HepG2 (cell line): ENCODE measurements at regions not wholly inside any gene's neighbourhood (a gene's known extent, or its start where the extent isn't known, plus 50 kb on each side); places are given as distances from the start of the nearest gene placed in this dataset.
A peak's percentile ranks its signal among the peaks of the same experiment; 100 is the strongest.

Source experiments
- ATAC-seq: fragments of 200-7000 bp; cut with Tn5 transposase; 3 replicates; pipeline ENCODE4 v1.9.1; 2020; ENCODE audit warnings: mild to moderate bottlenecking, moderate library complexity
- BruUV-seq: library from RNA; stranded (reverse); fragments of 400-500 nt; replicated peaks from 2 replicates; lab custom pipeline; 2021; lab: Mats Ljungman, UMichigan
- CTCF ChIA-PET: fragments of 300-600 bp; formaldehyde crosslinking; extraction: SDS; loops from one replicate; lab custom pipeline; 2021; ENCODE audit warnings: low total read pairs, inconsistent platforms, low intra/inter-chr PET ratio; lab: Yijun Ruan, JAX
- POLR2A ChIA-PET: fragments of 350-600 bp; sonication (Branson Sonifier 250); formaldehyde crosslinking; loops from one replicate; lab custom pipeline; 2020; ENCODE audit warnings: antibody characterized with exemption, inconsistent platforms; lab: Yijun Ruan, JAX
- DNase-seq: peaks from one replicate; pipeline ENCODE4 v3.0.0-alpha.2; 2015; ENCODE audit warnings: low spot score
- FAIRE-seq: peaks from 3 replicates; lab custom pipeline; 2011; peaks lifted over from hg19 to GRCh38; lab: Jason Lieb, UNC
- H2AFZ ChIP-seq: one replicate; pipeline ENCODE4 v1.6.1; 2011; ENCODE audit warnings: low read length, inconsistent platforms
- H3K27ac ChIP-seq: fragments of 300-600 bp; 3 replicates; pipeline ENCODE4 v1.8.0; 2011; ENCODE audit warnings: mixed run types, mild to moderate bottlenecking, mixed read lengths, low read length, inconsistent platforms; ENCODE audit not compliant: insufficient read depth; ENCODE audit errors: extremely low read length
- H3K27me3 ChIP-seq, 2 experiments: fragments of 200-600 bp in 1 of 2; 2 replicates in 1 of 2; 3 replicates in 1 of 2; pipeline versions ENCODE4 v1.6.0 to v1.8.0; 2011; ENCODE audit warnings: low read length in 2 of 2, mild to moderate bottlenecking in 2 of 2, moderate library complexity in 2 of 2, inconsistent platforms in 1 of 2; ENCODE audit not compliant: insufficient read depth in 2 of 2, control insufficient read depth in 1 of 2
- H3K36me3 ChIP-seq, 2 experiments: fragments of 200-600 bp in 1 of 2; replicated peaks in 1 of 2; 2 replicates in 1 of 2; 3 replicates in 1 of 2; pipeline versions ENCODE4 v1.5.1 to v1.8.0; 2011; ENCODE audit warnings: low read length in 2 of 2, inconsistent platforms in 1 of 2; ENCODE audit not compliant: insufficient read depth in 2 of 2, control insufficient read depth in 1 of 2
- H3K4me1 ChIP-seq: 2 replicates; pipeline ENCODE4 v1.5.1; 2012; ENCODE audit warnings: low read length, inconsistent platforms; ENCODE audit not compliant: insufficient read depth
- H3K4me2 ChIP-seq: 2 replicates; pipeline ENCODE4 v1.6.0; 2011; ENCODE audit warnings: low read depth, low read length, inconsistent platforms
- H3K4me3 ChIP-seq, 3 experiments: fragments of 200-600 bp in 1 of 3; sonication (generic), shearing (Covaris generic) in 1 of 3; replicated peaks in 1 of 3; 2 replicates each; pipeline ENCODE4 v1.5.1; 2011 to 2016; ENCODE audit warnings: low read length in 3 of 3, inconsistent platforms in 2 of 3, low read depth in 2 of 3, mild to moderate bottlenecking in 2 of 3, control low read depth in 1 of 3, mixed read lengths in 1 of 3; ENCODE audit not compliant: insufficient read depth in 1 of 3
- H3K79me2 ChIP-seq: one replicate; pipeline ENCODE4 v1.6.1; 2011; ENCODE audit warnings: low read length, inconsistent platforms; ENCODE audit not compliant: insufficient read depth
- H3K9ac ChIP-seq: 2 replicates; pipeline ENCODE4 v1.6.0; 2011; ENCODE audit warnings: mild to moderate bottlenecking, low read depth, low read length, inconsistent platforms; ENCODE audit not compliant: insufficient read depth
- H3K9me3 ChIP-seq: 2 replicates; pipeline ENCODE4 v1.5.1; 2012; ENCODE audit warnings: mild to moderate bottlenecking, low read length
- H4K20me1 ChIP-seq: 2 replicates; pipeline ENCODE4 v1.6.0; 2011; ENCODE audit warnings: inconsistent platforms, mild to moderate bottlenecking, low read length, moderate library complexity; ENCODE audit not compliant: insufficient read depth
- ARNT2 ChIP-seq: sonication (generic); formaldehyde crosslinking; IDR thresholded peaks from 2 replicates; pipeline ENCODE4 v1.8.0; 2022; ENCODE audit warnings: mild to moderate bottlenecking, low read depth, missing genetic modification reagents, moderate library complexity
- CTCF ChIP-seq: sonication (generic); formaldehyde crosslinking; IDR thresholded peaks from 2 replicates; pipeline ENCODE4 v1.5.0; 2020; ENCODE audit warnings: mild to moderate bottlenecking, missing genetic modification reagents, moderate library complexity
- FLYWCH1 ChIP-seq: sonication (generic); formaldehyde crosslinking; IDR thresholded peaks from 2 replicates; pipeline ENCODE4 v1.8.1; 2023; ENCODE audit warnings: mild to moderate bottlenecking, missing genetic modification reagents
- FOSL1 ChIP-seq: sonication (generic); formaldehyde crosslinking; IDR thresholded peaks from 2 replicates; pipeline ENCODE4 v1.9.0; 2021; ENCODE audit warnings: missing genetic modification reagents, borderline replicate concordance
- PBX2 ChIP-seq: IDR thresholded peaks from 2 replicates; pipeline ENCODE4 v1.6.1; 2016; ENCODE audit warnings: control low read depth
- POLR2AphosphoS5 ChIP-seq: IDR thresholded peaks from 2 replicates; pipeline ENCODE4 v1.6.1; 2012; ENCODE audit warnings: low read depth, low read length
- RAD21 ChIP-seq: fragments of 450-650 bp; formaldehyde crosslinking; IDR thresholded peaks from 2 replicates; pipeline ENCODE4 v1.5.0; 2020; ENCODE audit warnings: mild to moderate bottlenecking
- SMC3 ChIP-seq: IDR thresholded peaks from 2 replicates; pipeline ENCODE4 v1.6.1; 2011; ENCODE audit warnings: low read length, improper control_type of control experiment
- TCF7 ChIP-seq: sonication (generic); IDR thresholded peaks from 2 replicates; pipeline ENCODE4 v1.6.1; 2016; ENCODE audit warnings: antibody characterized with exemption, low read depth
- ZBTB3 ChIP-seq: sonication (generic); formaldehyde crosslinking; IDR thresholded peaks from 2 replicates; pipeline ENCODE4 v1.4.0; 2020; ENCODE audit warnings: low read depth, mild to moderate bottlenecking, moderate library complexity, missing genetic modification reagents, borderline replicate concordance
- ZBTB40 ChIP-seq, 2 experiments: fragments of 450-650 bp in 1 of 2; sonication (generic) in 1 of 2; formaldehyde crosslinking in 1 of 2; IDR thresholded peaks; 2 replicates each; pipeline versions ENCODE4 v1.6.1 to v1.8.0; 2016 to 2022; ENCODE audit warnings: antibody characterized with exemption in 1 of 2, mild to moderate bottlenecking in 1 of 2, missing genetic modification reagents in 1 of 2
- ZNF644 ChIP-seq: IDR thresholded peaks from 2 replicates; pipeline ENCODE4 v1.6.1; 2016; ENCODE audit warnings: low read depth
- WGBS: methylation state at CpG from one replicate; pipeline ENCODE4 v1.1.6; 2017; ENCODE audit warnings: low lambda C conversion rate; 5-methylcytosine and 5-hydroxymethylcytosine counted together
- in situ Hi-C: cut with HindIII; loops from 2 replicates; pipeline ENCODE4 v1.10.0; 2017; ENCODE audit warnings: low pct_unique_long_range_greater_than_20kb; ENCODE audit not compliant: extremely low pct_ligation_motif_present
- intact Hi-C: fragments of 100-400 bp; cut with micrococcal nuclease; formaldehyde crosslinking; loops from one replicate; pipeline ENCODE4 v1.10.0; 2022; ENCODE audit not compliant: unreplicated experiment

- DNase-seq: peak; percentile 31
- in situ Hi-C loops: no loop called here
- CTCF ChIA-PET: interaction anchor here (1.1 kb wide), 1 partner anchor 237 kb away, joined by 4 read pairs; no protein-coding TSS in a partner anchor
- Histone ChIP-seq H3K4me3 (0 out of 6 replicates have a peak overlapping the region, but pooled peaks of 1 of the 3 experiments have one; percentile 18), H3K4me2 (peak overlapping the region; percentile 33), H3K4me1 (no peaks in the 10 kb centered on the region), H3K27me3 (no peaks in the 10 kb centered on the region), H3K79me2 (no peaks in the 10 kb centered on the region), H3K9ac (no peak overlapping the region), H3K27ac (no peak overlapping the region), H3K9me3 (no peaks in the 10 kb centered on the region), H2AFZ (peak overlapping the region; percentile 59), H3K36me3 (no peaks in the 10 kb centered on the region), H4K20me1 (no peaks in the 10 kb centered on the region)
- peak; percentile 87 for ATAC-seq
- intact Hi-C loops: loop anchor here (1.0 kb wide), 1 partner anchor 237 kb away; no protein-coding TSS in a partner anchor
- WGBS: 48% methylated on average over 11 of the region's 13 CpGs
- no TSS peak for BruUV-seq
- POLR2A ChIA-PET: no interaction called here
- no peak for FAIRE-seq
- TF ChIP-seq TCF7 (no peak), FLYWCH1 (no peak), CTCF (CRISPR knock-in tag) (peak; percentile 68), ARNT2 (CRISPR knock-in tag) (no peak), FOSL1 (CRISPR knock-in tag) (no peak), ZBTB40 (IDR thresholded peaks at IDR 0.05) (no peak), ZBTB40 (CRISPR knock-in tag; IDR thresholded peaks at IDR 0.05) (no peak), ZBTB3 (no peak), SMC3 (peak; percentile 40), RAD21 (0 out of 2 replicates have a peak, but pooled peaks have one; percentile 23), ZNF644 (CRISPR knock-in tag) (peak; percentile 90), PBX2 (CRISPR knock-in tag) (no peak), POLR2AphosphoS5 (no peak)
These were observed 168.6 kb downstream of the SS18 start for GRCh38 chr18:25921677-25922421.
